ENCODE measurements at regions not wholly inside any gene's neighbourhood (a gene's known extent, or its start where the extent isn't known, plus 50 kb on each side); places are given as distances from the start of the nearest gene placed in this dataset.

DNA sequence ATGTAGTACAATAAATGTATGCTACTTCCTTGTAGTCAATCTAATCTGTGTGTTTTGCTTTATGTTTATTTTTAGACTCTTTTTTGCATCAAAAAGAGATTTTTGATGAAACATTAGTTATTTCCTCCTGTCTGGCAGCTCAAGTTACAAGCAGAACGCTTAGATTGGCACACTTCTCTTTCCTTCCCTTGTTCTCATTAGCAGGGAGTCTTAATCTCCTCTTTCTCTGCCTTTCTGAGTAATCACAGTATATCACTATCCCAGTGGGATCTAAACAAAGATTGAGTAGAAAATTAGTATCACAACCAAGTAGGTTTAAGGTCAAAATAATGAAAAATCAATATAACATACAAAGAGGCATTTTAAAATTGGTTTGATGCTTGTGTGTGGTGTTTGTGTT is 1192.6 kb downstream of the C4orf33 start:
- WGBS, 2 donors, result 24 to 39% methylated on average over 1 of the region's 1 CpG
- no peaks in the 10 kb centered on the region for H3K4me1 ChIP-seq
- no peaks in the 10 kb centered on the region for H3K36me3 ChIP-seq (ENCODE audit: low read depth, missing control alignments)
- H3K27ac ChIP-seq, result no peak overlapping the region
- no peak overlapping the region for H3K4me3 ChIP-seq
- H3K9me3 ChIP-seq, result no peaks in the 10 kb centered on the region
- TF ChIP-seq, protein P1, sequence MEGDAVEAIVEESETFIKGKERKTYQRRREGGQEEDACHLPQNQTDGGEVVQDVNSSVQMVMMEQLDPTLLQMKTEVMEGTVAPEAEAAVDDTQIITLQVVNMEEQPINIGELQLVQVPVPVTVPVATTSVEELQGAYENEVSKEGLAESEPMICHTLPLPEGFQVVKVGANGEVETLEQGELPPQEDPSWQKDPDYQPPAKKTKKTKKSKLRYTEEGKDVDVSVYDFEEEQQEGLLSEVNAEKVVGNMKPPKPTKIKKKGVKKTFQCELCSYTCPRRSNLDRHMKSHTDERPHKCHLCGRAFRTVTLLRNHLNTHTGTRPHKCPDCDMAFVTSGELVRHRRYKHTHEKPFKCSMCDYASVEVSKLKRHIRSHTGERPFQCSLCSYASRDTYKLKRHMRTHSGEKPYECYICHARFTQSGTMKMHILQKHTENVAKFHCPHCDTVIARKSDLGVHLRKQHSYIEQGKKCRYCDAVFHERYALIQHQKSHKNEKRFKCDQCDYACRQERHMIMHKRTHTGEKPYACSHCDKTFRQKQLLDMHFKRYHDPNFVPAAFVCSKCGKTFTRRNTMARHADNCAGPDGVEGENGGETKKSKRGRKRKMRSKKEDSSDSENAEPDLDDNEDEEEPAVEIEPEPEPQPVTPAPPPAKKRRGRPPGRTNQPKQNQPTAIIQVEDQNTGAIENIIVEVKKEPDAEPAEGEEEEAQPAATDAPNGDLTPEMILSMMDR (IDR thresholded peaks at IDR 0.05), result no peak
- TF ChIP-seq POLR2A (IDR thresholded peaks at IDR 0.05), result no peak
- intact Hi-C loops (cut with DNase I; ENCODE audit: low total_unique reads), result no loop called here
- DNase-seq, result no peak
- H3K27me3 ChIP-seq, result no peaks in the 10 kb centered on the region

DNA sequence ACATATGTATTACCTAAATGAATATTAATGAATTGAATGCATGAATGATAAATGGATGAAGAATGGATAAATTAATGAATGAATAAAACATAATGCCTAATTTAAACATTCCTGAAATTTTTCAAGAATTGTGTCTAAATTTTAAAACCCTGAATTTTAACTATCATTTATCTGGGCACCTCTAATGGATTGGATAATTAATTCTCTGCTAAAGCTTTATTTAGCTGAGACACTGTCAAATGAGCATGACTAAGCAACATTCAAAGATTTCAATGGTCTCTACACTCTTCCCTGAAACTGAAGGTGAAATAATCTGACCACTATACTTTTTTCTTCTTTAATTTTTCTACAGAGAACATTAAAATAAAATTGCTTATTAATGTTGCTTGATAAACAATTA is 1197.7 kb downstream of the C4orf33 start:
- Histone ChIP-seq H3K4me3 (no peak overlapping the region), H3K27me3 (no peaks in the 10 kb centered on the region), H3K9me3 (no peaks in the 10 kb centered on the region), H3K4me1 (no peaks in the 10 kb centered on the region), H3K36me3 (ENCODE audit: low read depth, missing control alignments) (no peaks in the 10 kb centered on the region), H3K27ac (no peak overlapping the region)
- DNase-seq, result no peak
- intact Hi-C loops (cut with DNase I; ENCODE audit: low total_unique reads), result no loop called here
- no peak for TF ChIP-seq POLR2A (IDR thresholded peaks at IDR 0.05)
- TF ChIP-seq, protein P1 (IDR thresholded peaks at IDR 0.05), result no peak

DNA sequence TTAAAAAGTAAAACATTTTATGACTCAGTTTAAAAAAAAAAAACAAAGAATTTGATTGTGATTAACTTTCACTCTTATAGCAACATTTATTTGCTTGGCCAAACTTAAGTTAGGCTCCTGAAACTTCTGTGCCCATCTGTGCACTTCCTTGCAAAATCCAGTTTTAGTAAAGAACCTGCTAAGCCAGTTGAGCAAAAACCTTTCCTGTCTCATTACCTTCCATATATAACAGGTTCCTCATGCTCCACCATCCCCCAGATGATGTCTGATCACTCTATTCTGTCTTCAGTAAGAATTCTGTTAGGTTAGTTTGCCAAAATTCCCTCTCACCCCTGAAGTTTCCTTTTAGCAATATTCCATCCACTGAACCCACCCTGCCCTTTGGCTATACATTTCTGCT is 1200.5 kb downstream of the C4orf33 start:
- DNase-seq, result no peak
- no peaks in the 10 kb centered on the region for H3K9me3 ChIP-seq
- intact Hi-C loops (cut with DNase I; ENCODE audit: low total_unique reads), result no loop called here
- H3K27me3 ChIP-seq, result no peaks in the 10 kb centered on the region
- H3K36me3 ChIP-seq (ENCODE audit: low read depth, missing control alignments), result no peaks in the 10 kb centered on the region
- no peak overlapping the region for H3K27ac ChIP-seq
- TF ChIP-seq POLR2A (IDR thresholded peaks at IDR 0.05), result no peak
- TF ChIP-seq, protein P1 (IDR thresholded peaks at IDR 0.05), result no peak
- no peak overlapping the region for H3K4me3 ChIP-seq
- H3K4me1 ChIP-seq, result no peaks in the 10 kb centered on the region

DNA sequence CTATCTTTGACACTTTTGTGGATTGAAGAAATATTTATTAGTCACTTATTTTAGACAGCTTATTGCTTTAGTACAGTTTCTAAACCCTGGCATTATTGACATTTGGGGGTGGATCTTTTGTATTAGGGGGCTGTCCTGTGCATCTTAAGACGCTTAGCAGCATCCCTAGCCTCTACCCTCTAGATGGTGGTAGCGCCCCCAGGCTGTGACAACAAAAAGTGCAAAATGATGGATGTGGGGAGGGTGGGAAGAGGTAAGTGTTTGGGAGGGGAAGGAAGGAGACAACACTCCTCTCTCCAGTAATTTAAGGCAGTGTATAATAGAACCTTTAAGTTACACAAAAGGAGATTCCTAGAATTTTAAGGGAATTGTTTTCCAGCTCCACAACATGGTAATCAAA is 1210.6 kb downstream of the C4orf33 start:
- Histone ChIP-seq H3K4me3 (no peak overlapping the region), H3K9me3 (no peaks in the 10 kb centered on the region), H3K27ac (no peak overlapping the region), H3K36me3 (ENCODE audit: low read depth, missing control alignments) (no peaks in the 10 kb centered on the region), H3K27me3 (no peaks in the 10 kb centered on the region), H3K4me1 (no peaks in the 10 kb centered on the region)
- intact Hi-C loops (cut with DNase I; ENCODE audit: low total_unique reads), result no loop called here
- TF ChIP-seq, protein P1 (IDR thresholded peaks at IDR 0.05), result no peak
- no peak for TF ChIP-seq POLR2A (IDR thresholded peaks at IDR 0.05)
- DNase-seq, result no peak
- WGBS, 2 donors, result 66 to 74% methylated on average over 2 of the region's 2 CpGs

DNA sequence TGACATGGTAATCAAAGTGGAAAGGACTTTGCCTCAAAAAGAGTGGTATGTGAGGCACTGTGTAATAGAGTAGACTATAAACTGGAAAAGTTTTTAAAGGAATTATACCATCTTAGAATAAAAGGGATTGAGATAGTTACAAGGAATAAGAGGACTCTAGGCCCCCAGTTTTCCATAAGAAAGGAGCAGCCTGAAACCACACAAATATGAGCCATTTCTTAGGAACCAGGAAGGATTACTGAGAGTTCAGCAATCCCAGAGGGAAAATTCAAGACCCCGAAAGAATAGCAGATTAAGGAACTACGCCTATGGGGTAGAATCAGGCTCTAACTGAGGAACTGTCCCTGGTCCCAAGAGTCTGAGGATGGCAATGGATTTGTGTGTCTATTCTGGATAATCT is 1213.3 kb downstream of the C4orf33 start:
- Histone ChIP-seq H3K4me1 (no peaks in the 10 kb centered on the region), H3K4me3 (no peak overlapping the region), H3K27me3 (no peaks in the 10 kb centered on the region), H3K9me3 (no peaks in the 10 kb centered on the region), H3K27ac (no peak overlapping the region), H3K36me3 (ENCODE audit: low read depth, missing control alignments) (no peaks in the 10 kb centered on the region)
- DNase-seq, result no peak
- 88 to 91% methylated on average over 2 of the region's 2 CpGs for WGBS, 2 donors
- intact Hi-C loops (cut with DNase I; ENCODE audit: low total_unique reads), result no loop called here
- no peak for TF ChIP-seq POLR2A (IDR thresholded peaks at IDR 0.05)
- TF ChIP-seq, protein P1 (IDR thresholded peaks at IDR 0.05), result no peak

Measured in testis (tissue), 2 donors.